DND-41 (cell line): ENCODE measurements at regions not wholly inside any gene's neighbourhood (a gene's known extent, or its start where the extent isn't known, plus 50 kb on each side); places are given as distances from the start of the nearest gene placed in this dataset.

Experiments
- CTCF ChIP-seq: IDR thresholded peaks from 2 replicates; pipeline ENCODE4 v1.5.1; 2012; ENCODE audit warnings: borderline replicate concordance, low read length, moderate library complexity, mild to moderate bottlenecking; ENCODE audit not compliant: poor library complexity, severe bottlenecking; ENCODE audit errors: extremely low read depth
- EZH2 ChIP-seq: IDR thresholded peaks from 3 replicates; pipeline ENCODE4 v1.6.1; 2012; ENCODE audit warnings: borderline replicate concordance, low read depth, mild to moderate bottlenecking, moderate library complexity, low read length, inconsistent platforms; ENCODE audit not compliant: severe bottlenecking

GRCh38 chr5:165139262-165139661 lies 1633.8 kb downstream of the MAT2B start:
- TF ChIP-seq EZH2 = no peak
- no peak for TF ChIP-seq CTCF
